Anterior cingulate cortex (tissue), 58 donors: ENCODE measurements at regions not wholly inside any gene's neighbourhood (a gene's known extent, or its start where the extent isn't known, plus 50 kb on each side); places are given as distances from the start of the nearest gene placed in this dataset.

Source experiments
- DNase-seq, 58 donors: peaks; one replicate each; lab custom pipeline; 2025; lab: John Stamatoyannopoulos, UW

- DNase-seq, result peak in 3 of 58 donors; percentile 2 to 28 (median 6)
Measured at GRCh38 chr2:67684991-67685390, 287.9 kb downstream of the ETAA1 start.

DNA sequence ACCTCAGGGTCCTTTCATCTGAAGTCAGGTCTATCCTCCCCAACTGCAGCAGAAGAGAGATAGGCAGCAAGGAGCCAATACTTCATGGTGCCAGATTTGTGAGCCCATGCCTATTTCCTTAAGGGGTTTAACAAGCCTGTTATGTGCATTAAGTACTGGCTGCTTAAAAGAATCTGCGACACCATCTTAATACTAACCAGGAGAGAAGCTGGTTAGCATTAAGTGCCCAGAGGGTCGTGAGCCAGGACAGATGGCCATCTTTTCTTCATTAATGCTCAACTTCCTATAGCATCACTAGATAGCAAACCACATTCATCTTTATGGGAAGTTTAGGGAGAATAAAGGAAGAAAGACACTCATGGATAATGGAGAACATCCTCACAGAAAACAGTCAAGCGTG is 289.1 kb downstream of the ETAA1 start:
- DNase-seq, result no peak

- DNase-seq, result no peak
Measured at GRCh38 chr2:67689186-67689585, 292.1 kb downstream of the ETAA1 start.

DNA sequence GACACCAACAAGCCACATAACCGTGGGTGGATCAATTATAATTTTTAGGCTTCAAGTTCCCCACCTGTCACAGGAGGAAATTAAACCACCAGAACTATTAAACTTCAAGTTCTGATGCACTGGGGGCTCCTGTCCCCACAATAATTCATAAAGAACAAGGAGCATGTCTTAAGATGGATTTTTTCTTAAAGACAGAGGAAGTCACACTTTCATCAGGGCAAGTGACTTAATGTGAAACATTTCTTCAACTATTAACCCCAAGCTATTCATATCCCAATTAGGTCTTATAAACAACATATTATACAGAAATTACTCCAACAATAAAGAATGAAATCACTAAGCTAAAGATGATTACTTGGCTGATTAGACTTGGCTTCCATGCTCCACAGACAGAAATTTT is 292.5 kb downstream of the ETAA1 start:
- DNase-seq, result no peak

- DNase-seq, result peak in 7 of 58 donors; percentile 0 to 14 (median 3)
Measured at GRCh38 chr2:67694445-67694844, 297.3 kb downstream of the ETAA1 start.

DNA sequence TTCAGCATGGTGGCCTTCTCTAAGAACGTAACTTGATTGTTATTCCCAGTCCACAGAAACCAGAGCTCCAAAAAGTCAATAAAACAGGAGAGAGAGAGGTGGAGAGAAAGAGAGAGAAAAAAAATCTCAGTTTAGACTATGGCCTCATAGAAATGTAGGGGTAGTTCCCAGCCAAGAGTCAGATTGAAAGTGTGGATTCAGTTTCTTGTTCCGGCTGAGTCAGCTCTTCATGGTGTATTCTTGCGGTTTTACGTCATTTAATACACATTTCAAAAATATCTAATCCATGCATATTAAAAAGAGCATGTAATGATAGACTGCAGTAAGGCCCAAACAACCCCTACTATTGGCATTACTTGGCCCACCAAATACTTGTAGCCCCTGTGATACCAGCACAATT is 303.9 kb downstream of the ETAA1 start:
- DNase-seq, result no peak

DNA sequence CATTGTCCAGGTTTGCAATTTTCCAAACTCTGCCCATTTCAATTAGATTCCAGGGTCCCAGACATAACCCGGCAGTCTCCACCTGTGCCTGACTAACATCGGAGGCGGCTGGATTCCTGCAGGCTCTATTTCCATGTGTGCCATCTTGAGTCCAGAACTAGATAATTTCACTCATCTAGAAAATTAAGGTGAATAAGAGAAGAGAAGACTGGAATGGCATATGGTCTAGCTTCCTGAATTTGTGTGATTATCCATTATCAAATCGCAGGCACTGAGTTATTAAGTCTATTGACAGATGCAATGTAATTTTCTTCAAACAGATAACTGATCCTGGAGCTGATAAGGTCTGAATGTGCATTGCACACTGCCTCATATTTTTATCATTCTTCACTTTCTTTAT is 305.2 kb downstream of the ETAA1 start:
- DNase-seq, result no peak

- DNase-seq, result no peak
Measured at GRCh38 chr2:67702937-67703336, 305.8 kb downstream of the ETAA1 start.

DNA sequence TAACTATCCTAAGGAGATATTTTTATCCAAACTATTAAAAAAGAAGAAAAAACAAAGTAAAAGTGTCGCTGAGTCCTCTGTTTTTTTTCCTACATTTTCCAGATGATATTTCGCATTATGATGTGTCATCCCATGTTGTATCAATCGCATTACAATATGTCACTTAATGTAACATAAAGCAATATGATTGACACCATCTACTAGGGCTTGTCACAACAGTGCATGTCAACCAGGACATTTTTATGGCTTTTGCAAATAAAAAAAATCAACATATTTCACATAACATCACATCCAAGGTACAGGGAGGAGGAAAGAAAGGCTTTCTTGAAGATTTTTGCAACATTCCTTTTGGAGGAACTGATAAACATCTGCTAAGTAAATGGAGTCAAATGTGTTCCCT is 308.9 kb downstream of the ETAA1 start:
- no peak for DNase-seq

DNA sequence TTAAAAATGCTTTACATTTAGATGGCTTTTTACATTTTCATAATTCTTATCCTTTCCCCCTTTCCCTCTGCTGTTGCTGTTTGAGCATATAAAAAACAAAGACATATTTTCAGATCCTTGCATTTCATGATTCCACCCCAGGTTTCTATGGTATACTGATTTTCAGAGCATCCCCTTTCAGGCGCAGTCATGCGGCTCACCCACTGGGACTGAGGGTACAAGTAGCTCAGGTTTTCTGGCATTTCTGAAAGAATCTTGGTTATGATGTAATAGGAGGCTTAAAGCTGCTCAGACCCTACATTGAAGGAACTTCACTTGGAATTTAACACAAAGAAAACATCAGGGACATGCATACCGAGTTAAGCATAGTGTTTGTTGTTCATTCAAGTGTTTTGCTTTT is 310.8 kb downstream of the ETAA1 start:
- no peak for DNase-seq

- no peak for DNase-seq
Measured at GRCh38 chr2:67709835-67710234, 312.7 kb downstream of the ETAA1 start.

DNA sequence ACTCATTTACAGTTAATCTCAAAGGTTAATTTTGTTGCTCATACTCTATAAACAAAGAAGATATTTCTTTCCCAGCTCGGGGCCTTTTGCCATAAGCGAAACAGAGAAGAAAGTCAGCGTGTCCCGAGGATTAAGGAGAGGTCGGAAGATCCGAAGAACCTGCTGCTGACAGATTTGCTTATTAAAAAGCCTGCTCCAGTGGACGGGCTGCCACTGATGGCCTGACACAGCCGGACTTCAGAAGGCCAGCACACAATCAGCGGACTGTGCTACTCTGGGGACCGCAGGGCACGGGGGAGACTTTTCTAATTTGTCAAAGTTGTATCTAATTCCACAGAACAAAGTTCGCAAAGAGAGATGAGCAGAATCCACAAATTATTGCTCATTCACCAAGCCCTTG is 315.4 kb downstream of the ETAA1 start:
- no peak for DNase-seq

DNA sequence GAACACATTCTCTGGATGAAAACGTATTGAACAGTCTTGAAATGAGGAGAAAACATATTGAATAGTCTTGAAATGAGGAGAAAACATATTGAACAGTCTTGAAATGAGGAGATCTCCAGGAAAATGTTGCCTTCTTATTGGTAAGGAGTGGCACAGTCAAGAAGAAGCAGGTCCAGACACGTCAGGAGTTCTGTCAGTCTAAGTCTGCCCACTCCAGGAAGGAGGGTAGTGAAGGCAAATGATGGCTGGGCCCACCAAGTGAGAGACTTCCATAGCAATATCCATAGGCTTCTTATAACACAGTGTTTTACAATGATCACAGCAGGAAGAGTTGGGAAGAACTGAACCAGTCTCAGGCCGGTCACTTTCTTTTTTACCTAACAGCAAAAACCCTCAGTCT is 316.2 kb downstream of the ETAA1 start:
- DNase-seq, result no peak

DNA sequence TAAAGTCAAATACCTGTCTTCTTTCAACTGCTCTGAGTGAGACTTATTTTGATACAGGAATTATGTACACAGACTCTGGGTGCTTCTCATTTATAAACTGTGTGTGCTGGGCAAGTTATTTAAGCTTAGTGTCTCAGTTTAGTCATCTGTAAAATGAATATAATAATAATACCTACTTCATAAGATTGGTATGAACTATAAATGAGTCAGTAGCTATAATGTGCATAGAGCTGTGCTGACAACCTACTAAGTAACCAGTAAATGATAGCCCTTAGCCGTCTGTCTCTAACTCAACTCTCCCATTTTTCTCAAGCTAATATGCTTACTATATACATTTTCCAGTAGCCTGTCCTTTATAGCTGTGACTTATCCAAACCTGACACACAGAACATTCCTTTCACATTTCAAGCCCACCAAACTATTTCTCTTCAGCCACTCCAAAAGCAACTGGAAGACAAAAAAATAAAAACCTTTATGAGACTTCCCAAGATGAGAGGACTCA is 319.8 kb downstream of the ETAA1 start:
- DNase-seq, result no peak

- no peak for DNase-seq
Measured at GRCh38 chr2:67717692-67718091, 320.6 kb downstream of the ETAA1 start.

- DNase-seq, result no peak
Measured at GRCh38 chr2:67719351-67719750, 322.2 kb downstream of the ETAA1 start.

- no peak for DNase-seq
Measured at GRCh38 chr2:67721516-67721915, 324.4 kb downstream of the ETAA1 start.

- DNase-seq, result no peak
Measured at GRCh38 chr2:67724261-67724660, 327.1 kb downstream of the ETAA1 start.

DNA sequence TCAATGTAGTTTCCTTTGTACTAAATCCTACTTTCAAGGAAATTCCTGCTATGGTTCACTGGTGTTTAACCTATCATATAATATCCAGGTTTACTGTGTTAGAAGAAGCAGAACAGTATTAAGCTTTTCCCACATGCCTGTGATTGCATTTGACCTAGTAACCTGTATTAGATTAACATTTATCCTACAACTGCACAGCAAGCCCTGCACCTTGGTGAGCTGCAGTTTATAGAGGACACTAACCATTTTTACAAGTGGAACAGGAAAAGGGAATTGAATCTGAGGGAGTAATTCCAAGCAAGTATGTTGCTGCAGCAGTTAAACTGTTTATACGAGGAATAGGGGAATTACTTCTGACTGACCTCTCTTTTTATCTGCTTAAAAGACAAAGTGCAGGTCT is 328.6 kb downstream of the ETAA1 start:
- no peak for DNase-seq

DNA sequence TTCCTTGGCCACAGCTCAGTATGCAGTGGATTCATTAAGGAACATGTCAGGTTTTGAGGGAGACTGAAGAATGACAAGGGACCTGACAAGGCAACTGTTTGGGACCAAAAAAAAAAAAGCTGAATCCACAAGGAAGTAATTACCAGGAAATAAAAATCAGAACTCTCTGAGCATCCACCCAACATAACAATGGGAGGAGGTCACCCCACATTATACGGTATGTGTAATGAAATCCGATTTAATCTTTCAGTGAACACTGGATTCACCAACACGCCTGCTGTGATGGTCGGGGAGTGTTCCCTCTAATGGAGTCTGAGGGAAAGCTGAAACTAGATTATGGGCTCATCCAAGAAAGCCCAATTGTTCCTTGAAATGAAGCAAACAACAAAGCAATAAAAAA is 329.3 kb downstream of the ETAA1 start:
- DNase-seq, result no peak

DNA sequence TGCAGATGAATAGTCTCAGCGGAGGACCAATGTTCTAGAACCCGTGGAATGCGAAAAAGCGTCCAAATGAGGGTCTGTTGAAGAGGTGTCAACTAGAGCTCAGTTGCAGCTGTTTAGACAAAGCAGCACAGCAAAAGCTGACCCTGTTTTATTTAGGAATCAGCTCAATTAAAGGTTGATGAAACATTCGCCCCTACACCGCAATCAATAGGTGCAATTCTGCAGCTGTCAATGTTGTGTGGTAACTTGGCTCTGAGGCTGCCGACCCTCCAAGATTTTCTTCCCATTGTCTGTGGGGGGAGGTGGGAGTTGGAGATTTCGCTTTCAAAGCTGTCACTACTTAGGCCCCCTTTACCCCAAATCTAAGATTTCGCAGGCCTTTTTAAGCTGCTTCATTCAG is 330.0 kb downstream of the ETAA1 start:
- DNase-seq, result no peak

DNA sequence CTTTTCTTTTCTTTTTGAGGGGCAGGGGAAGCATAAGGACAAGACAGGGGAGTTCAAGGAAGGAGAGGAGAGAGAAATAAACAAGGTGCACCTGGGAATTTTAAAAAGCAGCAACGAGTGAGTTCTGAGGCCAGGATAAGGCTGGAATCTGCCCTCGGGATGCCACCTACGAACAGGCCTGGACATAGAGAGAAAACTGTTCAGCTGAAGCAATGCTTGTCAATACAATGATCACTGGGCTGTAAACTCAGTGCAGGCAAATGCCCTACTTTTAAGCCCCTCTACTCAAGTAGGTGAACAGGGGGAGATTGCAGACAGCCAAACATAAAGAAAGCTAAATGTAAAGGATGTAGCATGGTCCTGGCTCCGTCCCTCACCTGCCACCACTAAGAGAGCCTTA is 330.5 kb downstream of the ETAA1 start:
- no peak for DNase-seq

DNA sequence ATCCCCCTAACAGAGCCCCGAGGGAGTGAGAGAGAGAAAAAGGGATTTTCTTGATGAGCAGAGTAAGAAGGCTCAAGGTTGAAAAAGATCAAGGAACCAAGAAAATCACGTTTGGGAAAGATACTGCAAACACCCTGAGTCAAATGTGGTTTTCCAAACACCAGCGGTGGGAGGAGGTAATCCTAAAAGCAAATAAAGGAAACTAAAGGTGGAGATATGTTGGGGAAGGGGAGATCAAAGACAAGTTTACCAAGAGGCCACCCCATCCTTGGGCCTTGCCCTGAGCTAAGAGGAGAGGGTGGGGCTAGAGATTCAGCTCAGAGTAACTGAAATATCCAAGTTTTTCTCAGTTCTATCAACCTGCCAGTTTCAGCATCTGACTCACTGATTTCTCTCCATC is 332.3 kb downstream of the ETAA1 start:
- no peak for DNase-seq
